ENCODE measurements at regions not wholly inside any gene's neighbourhood (a gene's known extent, or its start where the extent isn't known, plus 50 kb on each side); places are given as distances from the start of the nearest gene placed in this dataset.

DNA sequence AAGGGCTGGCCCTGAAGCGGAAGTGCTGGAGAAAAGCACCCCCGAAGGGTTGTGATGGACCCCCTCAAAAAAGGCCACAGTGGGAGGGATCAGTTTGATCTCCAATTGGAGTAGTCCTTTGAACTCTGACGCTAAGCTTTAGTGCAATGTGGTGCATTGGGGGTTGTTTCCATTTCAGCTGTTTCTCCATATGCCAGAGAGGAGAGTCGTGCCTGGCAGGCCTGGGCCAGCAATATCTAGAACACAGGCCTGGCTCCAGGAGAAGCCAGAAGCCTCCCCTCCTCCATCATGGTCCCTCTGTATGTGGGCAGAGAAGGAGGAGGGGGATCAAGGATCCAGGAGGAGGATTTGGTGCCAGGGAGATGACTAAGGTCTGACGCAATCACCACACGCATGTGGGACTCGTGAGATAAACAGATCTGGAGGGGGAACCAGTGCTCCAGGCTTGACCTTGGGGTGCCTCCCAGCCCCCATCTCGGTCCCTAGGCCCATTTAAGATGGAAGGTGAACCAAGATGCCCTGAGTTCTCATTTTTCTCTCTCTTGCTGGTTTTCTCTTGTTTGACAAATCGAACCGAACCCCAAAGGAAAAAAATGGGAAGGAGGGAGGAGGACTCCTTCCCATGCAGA lies 517.4 kb upstream of the JARID2 start:
- no peak overlapping the region for H3K27ac ChIP-seq (ENCODE audit: low read depth in 2 of 2, low read length in 1 of 2)
- CTCF ChIA-PET, result interaction anchor here (1.0 kb wide), 1 partner anchor 91 kb away, joined by 3 read pairs; no protein-coding TSS in a partner anchor
- H3K9me3 ChIP-seq, result no peaks in the 10 kb centered on the region
- WGBS (ENCODE audit: low lambda C conversion rate), result 61% methylated on average over 10 of the region's 10 CpGs
- no peaks in the 10 kb centered on the region for H3K27me3 ChIP-seq (ENCODE audit: insufficient read depth)
- no peaks in the 10 kb centered on the region for H3K36me3 ChIP-seq (replicated peaks in 1 of 2; ENCODE audit: control insufficient read depth in 1 of 2, insufficient read depth in 2 of 2, low read length in 1 of 2)
- no peak for DNase-seq
- TF ChIP-seq, protein P1, sequence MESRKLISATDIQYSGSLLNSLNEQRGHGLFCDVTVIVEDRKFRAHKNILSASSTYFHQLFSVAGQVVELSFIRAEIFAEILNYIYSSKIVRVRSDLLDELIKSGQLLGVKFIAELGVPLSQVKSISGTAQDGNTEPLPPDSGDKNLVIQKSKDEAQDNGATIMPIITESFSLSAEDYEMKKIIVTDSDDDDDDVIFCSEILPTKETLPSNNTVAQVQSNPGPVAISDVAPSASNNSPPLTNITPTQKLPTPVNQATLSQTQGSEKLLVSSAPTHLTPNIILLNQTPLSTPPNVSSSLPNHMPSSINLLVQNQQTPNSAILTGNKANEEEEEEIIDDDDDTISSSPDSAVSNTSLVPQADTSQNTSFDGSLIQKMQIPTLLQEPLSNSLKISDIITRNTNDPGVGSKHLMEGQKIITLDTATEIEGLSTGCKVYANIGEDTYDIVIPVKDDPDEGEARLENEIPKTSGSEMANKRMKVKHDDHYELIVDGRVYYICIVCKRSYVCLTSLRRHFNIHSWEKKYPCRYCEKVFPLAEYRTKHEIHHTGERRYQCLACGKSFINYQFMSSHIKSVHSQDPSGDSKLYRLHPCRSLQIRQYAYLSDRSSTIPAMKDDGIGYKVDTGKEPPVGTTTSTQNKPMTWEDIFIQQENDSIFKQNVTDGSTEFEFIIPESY (IDR thresholded peaks at IDR 0.05; ENCODE audit: borderline replicate concordance, low read depth), result no peak
- TF ChIP-seq MXI1 (IDR thresholded peaks at IDR 0.05; ENCODE audit: low read depth, low read length) (no peak), MEF2A (IDR thresholded peaks at IDR 0.05; ENCODE audit: borderline replicate concordance, low read depth) (no peak), GABPA (IDR thresholded peaks at IDR 0.05; ENCODE audit: low read depth) (no peak)
- POLR2A ChIA-PET, result no interaction called here
- no peaks in the 10 kb centered on the region for H3K79me2 ChIP-seq (ENCODE audit: insufficient read depth)
- H3K4me2 ChIP-seq, result no peak overlapping the region
- no peaks in the 10 kb centered on the region for H3K4me1 ChIP-seq (ENCODE audit: control insufficient read depth in 1 of 2, insufficient read depth in 2 of 2, low read depth in 1 of 2, low read length in 1 of 2)
- peaks cover 4% of the 10 kb centered on the region for H3F3A ChIP-seq (replicated peaks; ENCODE audit: insufficient read depth)
- H4K20me1 ChIP-seq (ENCODE audit: insufficient read depth), result no peaks in the 10 kb centered on the region
- H2AFZ ChIP-seq (ENCODE audit: low read depth), result no peak overlapping the region
- no peak overlapping the region for H3K9ac ChIP-seq
- no peak overlapping the region for H3K4me3 ChIP-seq (ENCODE audit: low read depth in 2 of 2, low read length in 1 of 2)
- no peaks in the 10 kb centered on the region for H3K9me2 ChIP-seq

- no peak overlapping the region for H3K27ac ChIP-seq (ENCODE audit: low read depth in 2 of 2, low read length in 1 of 2)
- H3K4me1 ChIP-seq (ENCODE audit: control insufficient read depth in 1 of 2, insufficient read depth in 2 of 2, low read depth in 1 of 2, low read length in 1 of 2), result no peaks in the 10 kb centered on the region
- no peak overlapping the region for H3K9ac ChIP-seq
- DNase-seq, result no peak
- H3K9me2 ChIP-seq, result no peaks in the 10 kb centered on the region
- no peak overlapping the region for H3K4me2 ChIP-seq
- no peaks in the 10 kb centered on the region for H3K9me3 ChIP-seq
- H4K20me1 ChIP-seq (ENCODE audit: insufficient read depth), result no peaks in the 10 kb centered on the region
- ChIA-PET CTCF (interaction anchor here (0.7 to 1.0 kb wide), 3 partner anchors 19 to 659 kb away, joined by 3 read pairs; no protein-coding TSS in a partner anchor), POLR2A (no interaction called here)
- no peaks in the 10 kb centered on the region for H3K79me2 ChIP-seq (ENCODE audit: insufficient read depth)
- H3K4me3 ChIP-seq (ENCODE audit: low read depth in 2 of 2, low read length in 1 of 2), result no peak overlapping the region
- TF ChIP-seq FOSL2 (IDR thresholded peaks at IDR 0.05; ENCODE audit: borderline replicate concordance, low read depth) (no peak), RFX5 (IDR thresholded peaks at IDR 0.05; ENCODE audit: low read length) (no peak), TCF12 (IDR thresholded peaks at IDR 0.05) (no peak), FOXJ3 (CRISPR knock-in tag; IDR thresholded peaks at IDR 0.05) (no peak), EP300 (IDR thresholded peaks at IDR 0.05; ENCODE audit: borderline replicate concordance in 1 of 2, low read depth in 1 of 2, low read length in 1 of 2) (no peak), RXRA (IDR thresholded peaks at IDR 0.05; ENCODE audit: borderline replicate concordance, low read depth) (no peak), GATA2 (CRISPR knock-in tag; IDR thresholded peaks at IDR 0.05) (no peak), NFIC (IDR thresholded peaks at IDR 0.05; ENCODE audit: borderline replicate concordance) (no peak), SIN3A (IDR thresholded peaks at IDR 0.05; ENCODE audit: borderline replicate concordance, low read depth, low read length) (no peak), REST (IDR thresholded peaks at IDR 0.05; ENCODE audit: low read depth, low read length) (no peak), SMC3 (IDR thresholded peaks at IDR 0.05; ENCODE audit: low read depth, low read length) (no peak), JUND (IDR thresholded peaks at IDR 0.05) (no peak)
- H3K36me3 ChIP-seq (replicated peaks in 1 of 2; ENCODE audit: control insufficient read depth in 1 of 2, insufficient read depth in 2 of 2, low read length in 1 of 2), result no peaks in the 10 kb centered on the region
- H3F3A ChIP-seq (replicated peaks; ENCODE audit: insufficient read depth), result peaks cover 4% of the 10 kb centered on the region
- H3K27me3 ChIP-seq (ENCODE audit: insufficient read depth), result no peaks in the 10 kb centered on the region
- 64% methylated on average over 13 of the region's 13 CpGs for WGBS (ENCODE audit: low lambda C conversion rate)
- no peak overlapping the region for H2AFZ ChIP-seq (ENCODE audit: low read depth)
These were observed 516.6 kb upstream of the JARID2 start for GRCh38 chr6:14729129-14729871.

Data from SK-N-SH (cell line).